ENCODE measurements at regions not wholly inside any gene's neighbourhood (a gene's known extent, or its start where the extent isn't known, plus 50 kb on each side); places are given as distances from the start of the nearest gene placed in this dataset.

DNA sequence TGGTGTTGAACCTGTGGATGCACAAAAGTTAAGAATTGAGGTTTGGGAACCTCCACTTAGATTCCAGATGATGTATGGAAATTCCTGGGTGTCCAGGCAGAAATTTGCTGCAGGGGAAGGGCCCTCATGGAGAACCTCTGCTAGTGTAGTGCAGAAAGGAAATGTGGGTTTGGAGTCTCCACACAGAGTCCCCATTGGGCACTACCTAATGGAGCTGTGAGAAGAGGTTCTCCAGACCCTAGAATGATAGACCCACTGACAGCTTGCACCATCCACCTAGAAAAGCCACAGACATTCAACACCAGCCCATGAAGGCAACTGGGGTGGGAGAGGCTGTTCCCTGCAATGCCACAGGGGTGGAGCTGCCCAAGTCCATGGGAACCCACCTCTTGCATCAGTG is 1032.8 kb upstream of the EPHA6 start:
- Histone ChIP-seq H3K4me1 (no peaks in the 10 kb centered on the region), H3K27me3 (ENCODE audit: low read depth) (no peaks in the 10 kb centered on the region), H3K4me3 (no peak overlapping the region), H3K36me3 (no peaks in the 10 kb centered on the region), H3K27ac (replicated peaks) (no peak overlapping the region), H3K9me3 (replicated peaks) (peaks cover 15% of the 10 kb centered on the region)
- intact Hi-C loops (cut with micrococcal nuclease) = no loop called here
- no peak for DNase-seq
- TF ChIP-seq, protein P1, sequence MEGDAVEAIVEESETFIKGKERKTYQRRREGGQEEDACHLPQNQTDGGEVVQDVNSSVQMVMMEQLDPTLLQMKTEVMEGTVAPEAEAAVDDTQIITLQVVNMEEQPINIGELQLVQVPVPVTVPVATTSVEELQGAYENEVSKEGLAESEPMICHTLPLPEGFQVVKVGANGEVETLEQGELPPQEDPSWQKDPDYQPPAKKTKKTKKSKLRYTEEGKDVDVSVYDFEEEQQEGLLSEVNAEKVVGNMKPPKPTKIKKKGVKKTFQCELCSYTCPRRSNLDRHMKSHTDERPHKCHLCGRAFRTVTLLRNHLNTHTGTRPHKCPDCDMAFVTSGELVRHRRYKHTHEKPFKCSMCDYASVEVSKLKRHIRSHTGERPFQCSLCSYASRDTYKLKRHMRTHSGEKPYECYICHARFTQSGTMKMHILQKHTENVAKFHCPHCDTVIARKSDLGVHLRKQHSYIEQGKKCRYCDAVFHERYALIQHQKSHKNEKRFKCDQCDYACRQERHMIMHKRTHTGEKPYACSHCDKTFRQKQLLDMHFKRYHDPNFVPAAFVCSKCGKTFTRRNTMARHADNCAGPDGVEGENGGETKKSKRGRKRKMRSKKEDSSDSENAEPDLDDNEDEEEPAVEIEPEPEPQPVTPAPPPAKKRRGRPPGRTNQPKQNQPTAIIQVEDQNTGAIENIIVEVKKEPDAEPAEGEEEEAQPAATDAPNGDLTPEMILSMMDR (IDR thresholded peaks at IDR 0.05; ENCODE audit: borderline replicate concordance) = no peak

DNA sequence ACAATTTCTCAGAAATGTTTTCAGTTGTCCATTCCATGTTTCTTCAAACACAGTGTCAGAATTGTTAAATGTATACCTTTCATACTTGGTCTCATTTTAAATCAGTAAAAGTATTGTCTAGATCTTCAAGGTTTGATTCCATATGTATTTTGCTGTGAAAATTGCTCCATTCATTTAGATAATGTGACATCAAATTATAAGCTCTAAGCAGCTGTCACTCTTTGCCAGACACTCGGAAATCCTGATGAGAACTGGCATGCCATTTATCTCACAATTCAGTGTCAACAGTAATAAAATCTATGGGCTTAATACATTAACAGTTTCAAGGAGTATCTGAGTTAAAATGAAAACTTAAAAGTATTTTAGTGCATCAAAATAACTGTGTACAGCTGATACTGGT is 1025.3 kb upstream of the EPHA6 start:
- DNase-seq = no peak

DNA sequence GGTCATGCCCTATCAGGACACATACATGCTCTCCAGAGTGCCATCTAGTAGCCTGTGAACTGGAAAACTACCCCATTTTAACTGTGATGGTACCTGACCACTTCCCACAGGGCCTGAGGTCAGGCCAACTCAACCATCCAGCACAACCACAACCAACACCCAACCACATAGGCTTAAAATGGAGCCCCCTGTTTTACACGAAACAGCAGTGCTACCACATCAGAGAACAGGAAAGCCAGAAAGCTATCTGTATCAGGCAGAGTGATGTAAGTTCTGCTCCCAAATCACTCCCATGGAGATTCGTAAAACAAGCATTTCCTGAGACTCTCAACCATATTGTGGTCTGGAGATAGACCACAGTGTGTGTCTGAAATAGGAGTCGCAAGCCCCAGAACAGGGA is 1017.3 kb upstream of the EPHA6 start:
- no peak for DNase-seq
- no peak overlapping the region for H3K27ac ChIP-seq (replicated peaks)
- H3K9me3 ChIP-seq (replicated peaks) = peaks cover 3% of the 10 kb centered on the region
- no peaks in the 10 kb centered on the region for H3K4me1 ChIP-seq
- H3K36me3 ChIP-seq = no peaks in the 10 kb centered on the region
- no peaks in the 10 kb centered on the region for H3K27me3 ChIP-seq (ENCODE audit: low read depth)
- TF ChIP-seq, protein P1 (IDR thresholded peaks at IDR 0.05; ENCODE audit: borderline replicate concordance) = no peak
- intact Hi-C loops (cut with micrococcal nuclease) = no loop called here
- H3K4me3 ChIP-seq = no peak overlapping the region

More for the DNA sequence above, 1025.3 kb upstream of the EPHA6 start:
- Histone ChIP-seq H3K4me3 (no peak overlapping the region), H3K9me3 (replicated peaks) (no peaks in the 10 kb centered on the region), H3K27ac (replicated peaks) (no peak overlapping the region), H3K27me3 (ENCODE audit: low read depth) (no peaks in the 10 kb centered on the region), H3K36me3 (no peaks in the 10 kb centered on the region), H3K4me1 (no peaks in the 10 kb centered on the region)
- intact Hi-C loops (cut with micrococcal nuclease) = no loop called here
- TF ChIP-seq, protein P1 (IDR thresholded peaks at IDR 0.05; ENCODE audit: borderline replicate concordance) = no peak

DNA sequence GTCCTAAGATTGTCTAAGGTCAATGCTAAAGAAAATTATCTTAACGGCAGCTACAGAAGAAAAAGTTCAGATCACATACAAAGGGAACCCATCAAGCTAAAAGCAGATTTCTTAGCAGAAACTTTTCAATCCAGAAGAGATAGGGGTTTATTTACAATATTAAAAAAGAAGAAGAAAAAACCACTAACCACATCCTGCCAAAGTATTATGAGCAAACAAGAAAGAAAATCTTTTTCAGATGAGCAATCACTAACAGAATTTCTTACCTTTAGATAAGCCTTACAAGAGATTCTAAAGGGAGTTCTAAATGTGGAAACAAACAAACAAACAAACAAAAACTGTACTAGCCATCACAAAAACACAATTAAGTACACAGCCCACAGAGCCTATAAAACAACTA is 1015.8 kb upstream of the EPHA6 start:
- H3K9me3 ChIP-seq (replicated peaks) = peaks cover 3% of the 10 kb centered on the region
- H3K4me3 ChIP-seq = no peak overlapping the region
- intact Hi-C loops (cut with micrococcal nuclease) = no loop called here
- no peak for DNase-seq
- H3K4me1 ChIP-seq = no peaks in the 10 kb centered on the region
- TF ChIP-seq, protein P1 (IDR thresholded peaks at IDR 0.05; ENCODE audit: borderline replicate concordance) = no peak
- no peaks in the 10 kb centered on the region for H3K36me3 ChIP-seq
- no peaks in the 10 kb centered on the region for H3K27me3 ChIP-seq (ENCODE audit: low read depth)
- no peak overlapping the region for H3K27ac ChIP-seq (replicated peaks)

DNA sequence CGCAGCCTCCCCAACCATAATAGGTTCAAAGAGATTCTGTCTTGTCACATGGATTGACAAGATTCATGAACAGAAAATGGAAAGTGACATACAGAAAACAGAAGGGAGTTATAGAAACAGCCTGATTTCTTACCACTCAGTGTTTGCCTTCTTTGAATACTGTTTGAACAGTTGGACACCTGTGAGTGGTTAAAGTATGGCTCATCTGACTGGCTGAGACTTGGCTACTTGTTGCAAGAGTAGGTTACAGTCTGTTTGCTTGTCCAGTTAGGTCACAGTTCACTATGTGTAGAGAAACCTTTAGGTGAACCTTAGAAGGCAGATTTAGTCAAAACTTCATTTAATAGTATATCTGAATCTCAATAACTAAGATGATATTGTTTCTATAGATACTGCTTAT is 1003.9 kb upstream of the EPHA6 start:
- Histone ChIP-seq H3K9me3 (replicated peaks) (no peaks in the 10 kb centered on the region), H3K27me3 (ENCODE audit: low read depth) (no peaks in the 10 kb centered on the region), H3K27ac (replicated peaks) (no peak overlapping the region), H3K36me3 (no peaks in the 10 kb centered on the region), H3K4me1 (no peaks in the 10 kb centered on the region), H3K4me3 (no peak overlapping the region)
- DNase-seq = no peak
- TF ChIP-seq, protein P1 (IDR thresholded peaks at IDR 0.05; ENCODE audit: borderline replicate concordance) = no peak
- intact Hi-C loops (cut with micrococcal nuclease) = no loop called here

DNA sequence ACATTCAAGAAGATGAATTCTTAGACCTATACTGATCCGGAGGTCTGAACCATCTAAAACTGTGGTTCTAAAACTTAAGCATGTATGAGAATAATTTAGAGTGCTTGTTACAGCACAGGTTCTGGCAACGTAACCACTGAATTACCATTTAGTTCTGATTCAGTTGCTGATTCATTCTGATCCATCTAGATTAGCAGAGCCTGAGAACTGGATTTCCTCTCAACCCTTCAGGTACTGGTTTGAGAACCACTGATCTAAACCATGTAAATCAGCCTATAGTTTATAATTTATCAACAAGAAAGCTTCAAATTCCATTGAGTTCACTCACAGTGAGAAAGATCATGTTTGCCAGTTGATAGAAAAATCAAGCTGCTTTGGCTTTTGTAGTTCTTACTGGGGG is 1001.1 kb upstream of the EPHA6 start:
- no peaks in the 10 kb centered on the region for H3K27me3 ChIP-seq (ENCODE audit: low read depth)
- H3K4me3 ChIP-seq = no peak overlapping the region
- H3K9me3 ChIP-seq (replicated peaks) = no peaks in the 10 kb centered on the region
- DNase-seq = no peak
- H3K27ac ChIP-seq (replicated peaks) = no peak overlapping the region
- TF ChIP-seq, protein P1 (IDR thresholded peaks at IDR 0.05; ENCODE audit: borderline replicate concordance) = no peak
- H3K36me3 ChIP-seq = no peaks in the 10 kb centered on the region
- H3K4me1 ChIP-seq = no peaks in the 10 kb centered on the region
- intact Hi-C loops (cut with micrococcal nuclease) = no loop called here

Measured in left ventricle myocardium inferior (tissue), 1 donor.